Ovary (tissue), 3 donors: ENCODE measurements at regions not wholly inside any gene's neighbourhood (a gene's known extent, or its start where the extent isn't known, plus 50 kb on each side); places are given as distances from the start of the nearest gene placed in this dataset.

Experiments used
- EP300 ChIP-seq: sonication (generic); formaldehyde crosslinking; IDR thresholded peaks from one replicate; pipeline ENCODE4 v1.6.1; 2017; ENCODE audit warnings: antibody characterized with exemption
- POLR2A ChIP-seq: fragments of 450-650 bp; IDR thresholded peaks from one replicate; pipeline ENCODE4 v1.6.1; 2017; ENCODE audit warnings: antibody characterized with exemption, mild to moderate bottlenecking, moderate library complexity
- TF ChIP-seq, protein P1 (sequence below), 3 donors: fragments of 450-650 bp in 2 of 3; fragments of 200-600 bp in 1 of 3; IDR thresholded peaks; one replicate each; pipeline versions ENCODE4 v1.5.1 to v1.8.0; 2016 to 2022; ENCODE audit warnings: antibody characterized with exemption in 3 of 3, mild to moderate bottlenecking in 1 of 3
- donor health status: DM: no; HTN: no; CAD: no.

DNA sequence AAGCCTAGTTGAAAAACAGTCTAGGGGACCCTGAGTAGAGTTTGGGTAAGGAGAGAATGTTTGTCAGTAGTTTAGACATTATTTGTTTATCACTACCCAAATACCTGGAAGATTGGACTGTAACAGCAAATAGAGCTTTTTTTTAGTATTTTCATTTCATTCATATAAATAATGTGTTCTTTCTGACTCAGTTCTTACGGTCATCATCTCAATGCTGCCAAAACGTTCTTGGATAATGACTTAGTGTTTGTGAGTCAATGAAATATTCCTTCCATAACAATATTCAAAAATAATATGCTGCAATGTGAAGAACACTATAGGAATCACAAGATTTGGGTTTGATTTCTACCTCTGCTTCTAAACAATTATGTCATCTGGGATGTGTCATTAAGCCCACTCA is 400.0 kb upstream of the PKN2 start:
- TF ChIP-seq POLR2A (no peak), EP300 (no peak)
- TF ChIP-seq, protein P1, sequence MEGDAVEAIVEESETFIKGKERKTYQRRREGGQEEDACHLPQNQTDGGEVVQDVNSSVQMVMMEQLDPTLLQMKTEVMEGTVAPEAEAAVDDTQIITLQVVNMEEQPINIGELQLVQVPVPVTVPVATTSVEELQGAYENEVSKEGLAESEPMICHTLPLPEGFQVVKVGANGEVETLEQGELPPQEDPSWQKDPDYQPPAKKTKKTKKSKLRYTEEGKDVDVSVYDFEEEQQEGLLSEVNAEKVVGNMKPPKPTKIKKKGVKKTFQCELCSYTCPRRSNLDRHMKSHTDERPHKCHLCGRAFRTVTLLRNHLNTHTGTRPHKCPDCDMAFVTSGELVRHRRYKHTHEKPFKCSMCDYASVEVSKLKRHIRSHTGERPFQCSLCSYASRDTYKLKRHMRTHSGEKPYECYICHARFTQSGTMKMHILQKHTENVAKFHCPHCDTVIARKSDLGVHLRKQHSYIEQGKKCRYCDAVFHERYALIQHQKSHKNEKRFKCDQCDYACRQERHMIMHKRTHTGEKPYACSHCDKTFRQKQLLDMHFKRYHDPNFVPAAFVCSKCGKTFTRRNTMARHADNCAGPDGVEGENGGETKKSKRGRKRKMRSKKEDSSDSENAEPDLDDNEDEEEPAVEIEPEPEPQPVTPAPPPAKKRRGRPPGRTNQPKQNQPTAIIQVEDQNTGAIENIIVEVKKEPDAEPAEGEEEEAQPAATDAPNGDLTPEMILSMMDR (IDR thresholded peaks at IDR 0.05): no peak
